H1 (cell line): ENCODE measurements at regions not wholly inside any gene's neighbourhood (a gene's known extent, or its start where the extent isn't known, plus 50 kb on each side); places are given as distances from the start of the nearest gene placed in this dataset.

ENCODE experiments used
- CTCF ChIA-PET: fragments of 300-600 bp; sonication (Branson Sonifier 250); formaldehyde crosslinking; loops from one replicate; lab custom pipeline; 2021; ENCODE audit not compliant: partially characterized antibody; lab: Charles Lee
- POLR2A ChIA-PET: fragments of 300-600 bp; sonication (Branson Sonifier 250); formaldehyde crosslinking; loops from one replicate; lab custom pipeline; 2021; ENCODE audit warnings: inconsistent platforms; ENCODE audit not compliant: partially characterized antibody; lab: Charles Lee
- DNase-seq, 2 experiments: peaks; one replicate each; pipeline versions ENCODE4 v3.0.0 to v3.0.0-alpha.2; 2010 to 2022; ENCODE audit warnings: low spot score in 2 of 2, low read depth in 1 of 2, mixed read lengths in 1 of 2
- FAIRE-seq: peaks from 2 replicates; lab custom pipeline; 2011; peaks lifted over from hg19 to GRCh38; lab: Jason Lieb, UNC
- H2AFZ ChIP-seq: 2 replicates; pipeline ENCODE4 v1.8.1; 2012; ENCODE audit warnings: low read length, inconsistent platforms
- H2AK5ac ChIP-seq: 2 replicates; pipeline ENCODE4 v1.6.1; 2013; ENCODE audit warnings: low read depth, low read length
- H2BK120ac ChIP-seq: replicated peaks from 2 replicates; pipeline ENCODE3; 2013; ENCODE audit warnings: low read depth, low read length, inconsistent platforms
- H2BK12ac ChIP-seq: 2 replicates; pipeline ENCODE4 v1.6.1; 2013; ENCODE audit warnings: low read depth, low read length
- H2BK15ac ChIP-seq: 2 replicates; pipeline ENCODE4 v1.6.1; 2013; ENCODE audit warnings: low read length
- H2BK20ac ChIP-seq: 2 replicates; pipeline ENCODE4 v1.6.1; 2013; ENCODE audit warnings: low read length
- H2BK5ac ChIP-seq: 2 replicates; pipeline ENCODE4 v1.6.1; 2013; ENCODE audit warnings: low read depth, low read length
- H3K14ac ChIP-seq: 2 replicates; pipeline ENCODE4 v1.6.1; 2013; ENCODE audit warnings: inconsistent platforms; ENCODE audit not compliant: insufficient read length
- H3K18ac ChIP-seq: 2 replicates; pipeline ENCODE4 v1.6.1; 2013; ENCODE audit warnings: low read length; ENCODE audit errors: extremely low read depth
- H3K23ac ChIP-seq: 2 replicates; pipeline ENCODE4 v1.6.1; 2013; ENCODE audit warnings: inconsistent platforms; ENCODE audit not compliant: insufficient read length
- H3K23me2 ChIP-seq: 2 replicates; pipeline ENCODE4 v1.6.1; 2013; ENCODE audit warnings: low read depth, low read length
- H3K27ac ChIP-seq: 2 replicates; pipeline ENCODE4 v1.6.1; 2011; ENCODE audit warnings: low read depth, low read length, inconsistent platforms
- H3K27me3 ChIP-seq, 4 experiments: replicated peaks in 1 of 4; 1 replicate in 1 of 4; 2 replicates in 3 of 4; pipeline versions ENCODE4 v1.6.1 to v1.8.1; 2011 to 2013; ENCODE audit warnings: low read length in 3 of 4, mild to moderate bottlenecking in 3 of 4, inconsistent platforms in 2 of 4, mixed read lengths in 2 of 4, moderate library complexity in 1 of 4; ENCODE audit not compliant: control insufficient read depth in 3 of 4, insufficient read depth in 3 of 4; ENCODE audit errors: extremely low read depth in 1 of 4
- H3K36me3 ChIP-seq, 4 experiments: 2 replicates each; pipeline versions ENCODE4 v1.6.1 to v1.8.1; 2011 to 2013; ENCODE audit warnings: mild to moderate bottlenecking in 4 of 4, low read length in 3 of 4, moderate library complexity in 2 of 4, control low read depth in 1 of 4, inconsistent platforms in 1 of 4; ENCODE audit not compliant: insufficient read depth in 4 of 4, control insufficient read depth in 2 of 4
- H3K4ac ChIP-seq: replicated peaks from 2 replicates; pipeline ENCODE3; 2013; ENCODE audit warnings: low read length, low read depth, mixed read lengths, inconsistent platforms; ENCODE audit not compliant: insufficient read length
- H3K4me1 ChIP-seq, 4 experiments: replicated peaks in 1 of 4; 1 replicate in 1 of 4; 2 replicates in 3 of 4; pipeline versions ENCODE4 v1.6.1 to v1.8.1; 2011 to 2013; ENCODE audit warnings: low read length in 3 of 4, inconsistent platforms in 2 of 4, mixed read lengths in 1 of 4; ENCODE audit not compliant: insufficient read depth in 4 of 4, control insufficient read depth in 3 of 4
- H3K4me2 ChIP-seq, 2 experiments: 2 replicates each; pipeline versions ENCODE4 v1.6.1 to v1.8.1; 2011 to 2013; ENCODE audit warnings: low read depth in 2 of 2, low read length in 2 of 2, control low read depth in 1 of 2, inconsistent platforms in 1 of 2, mild to moderate bottlenecking in 1 of 2; ENCODE audit not compliant: insufficient read depth in 1 of 2
- H3K4me3 ChIP-seq, 4 experiments: fragments of 200-600, 300-600 bp in 1 of 4; sonication (generic), shearing (Covaris generic), sonication (Bioruptor Twin) in 1 of 4; 2 replicates each; pipeline versions ENCODE4 v1.5.1 to v1.8.1; 2011 to 2016; ENCODE audit warnings: low read length in 4 of 4, low read depth in 3 of 4, control low read depth in 2 of 4, inconsistent platforms in 2 of 4, mild to moderate bottlenecking in 2 of 4, mixed read lengths in 1 of 4, moderate library complexity in 1 of 4; ENCODE audit not compliant: insufficient read depth in 2 of 4; ENCODE audit errors: extremely low read depth in 1 of 4
- H3K56ac ChIP-seq: replicated peaks from 2 replicates; pipeline ENCODE3; 2013; ENCODE audit warnings: low read depth, mild to moderate bottlenecking, mixed read lengths, low read length, inconsistent platforms; ENCODE audit not compliant: insufficient read length
- H3K79me1 ChIP-seq: 2 replicates; pipeline ENCODE4 v1.6.1; 2013; ENCODE audit warnings: low read depth, low read length, control low read depth
- H3K79me2 ChIP-seq, 2 experiments: 2 replicates each; pipeline versions ENCODE4 v1.6.1 to v1.8.1; 2012 to 2013; ENCODE audit warnings: low read length in 2 of 2, mild to moderate bottlenecking in 2 of 2, inconsistent platforms in 1 of 2; ENCODE audit not compliant: insufficient read depth in 2 of 2, control insufficient read depth in 1 of 2
- H3K9ac ChIP-seq, 4 experiments: replicated peaks in 1 of 4; 1 replicate in 1 of 4; 2 replicates in 3 of 4; pipeline versions ENCODE4 v1.6.1 to v1.8.1; 2011 to 2013; ENCODE audit warnings: low read depth in 3 of 4, low read length in 3 of 4, control low read depth in 2 of 4, mild to moderate bottlenecking in 2 of 4, moderate library complexity in 2 of 4, inconsistent platforms in 1 of 4; ENCODE audit errors: extremely low read depth in 1 of 4
- H3K9me3 ChIP-seq, 2 experiments: 2 replicates each; pipeline versions ENCODE4 v1.6.1 to v1.8.1; 2012 to 2013; ENCODE audit warnings: mild to moderate bottlenecking in 2 of 2, moderate library complexity in 2 of 2, control low read depth in 1 of 2, inconsistent platforms in 1 of 2, low read depth in 1 of 2, low read length in 1 of 2, mixed read lengths in 1 of 2; ENCODE audit not compliant: insufficient read depth in 2 of 2
- H4K20me1 ChIP-seq, 2 experiments: replicated peaks in 1 of 2; 2 replicates each; pipeline versions ENCODE3 to v1.8.1; 2011 to 2013; ENCODE audit warnings: inconsistent platforms in 2 of 2, low read length in 2 of 2, mild to moderate bottlenecking in 1 of 2; ENCODE audit not compliant: insufficient read depth in 2 of 2, control insufficient read depth in 1 of 2
- H4K5ac ChIP-seq: 2 replicates; pipeline ENCODE4 v1.6.1; 2013; ENCODE audit warnings: low read length, low read depth, mixed read lengths, inconsistent platforms; ENCODE audit not compliant: insufficient read length
- H4K8ac ChIP-seq: 2 replicates; pipeline ENCODE4 v1.8.0; 2013; ENCODE audit warnings: mild to moderate bottlenecking, moderate library complexity, low read length, inconsistent platforms; ENCODE audit not compliant: insufficient read depth; ENCODE audit errors: extremely low read depth
- H4K91ac ChIP-seq: replicated peaks from 2 replicates; pipeline ENCODE3; 2013; ENCODE audit warnings: low read length, mixed read lengths, inconsistent platforms; ENCODE audit not compliant: insufficient read length
- POU5F1 ChIP-seq: IDR thresholded peaks from 2 replicates; pipeline ENCODE4 v1.6.1; 2011; ENCODE audit warnings: low read depth, mild to moderate bottlenecking, low read length, moderate library complexity
- SP4 ChIP-seq: IDR thresholded peaks from 2 replicates; pipeline ENCODE4 v1.6.1; 2012; ENCODE audit warnings: low read length, inconsistent platforms
- WGBS, 2 experiments: shearing (Covaris generic) in 1 of 2; methylation state at CpG; one replicate each; pipeline versions ENCODE4 v1.1.6 to v1.1.7; 2013 to 2015; ENCODE audit warnings: low lambda C conversion rate in 2 of 2, mixed read lengths in 2 of 2, inconsistent platforms in 1 of 2, low coverage in 1 of 2, missing lambda C conversion rate in 1 of 2; ENCODE audit not compliant: insufficient replicate concordance in 2 of 2, insufficient coverage in 1 of 2, insufficient read length in 1 of 2; ENCODE audit errors: extremely low coverage in 1 of 2, missing lambda C conversion rate in 1 of 2; 5-methylcytosine and 5-hydroxymethylcytosine counted together

DNA sequence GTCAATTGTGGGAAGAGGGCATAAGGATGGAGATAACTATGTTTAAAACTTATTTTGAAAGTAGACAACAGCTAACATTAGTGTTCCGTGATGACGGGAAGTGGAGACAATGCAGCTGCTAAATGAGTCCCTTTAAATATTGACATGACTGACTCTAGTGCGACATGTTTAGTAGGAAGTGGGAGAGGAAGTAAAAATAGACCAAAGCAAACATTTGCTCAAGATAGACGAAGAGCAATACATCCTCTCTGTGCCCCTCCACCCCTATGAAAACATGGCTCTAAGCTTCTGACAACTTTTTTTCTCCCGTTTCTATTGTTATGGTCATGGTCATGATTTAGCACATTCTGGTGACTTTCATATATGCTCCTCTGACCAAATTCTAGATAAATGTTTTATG lies 60.0 kb upstream of the HMCN1 start:
- no peaks in the 10 kb centered on the region for H3K36me3 ChIP-seq
- ChIA-PET POLR2A (no interaction called here), CTCF (interaction anchor here (0.6 to 1.3 kb wide), 3 partner anchors 18 to 411 kb away, joined by 3 to 4 read pairs (median 4); no protein-coding TSS in a partner anchor)
- H3K23me2 ChIP-seq: no peaks in the 10 kb centered on the region
- H3K79me2 ChIP-seq: no peaks in the 10 kb centered on the region
- H4K5ac ChIP-seq: no peak overlapping the region
- no peak overlapping the region for H2BK5ac ChIP-seq
- H3K27me3 ChIP-seq: no peaks in the 10 kb centered on the region
- H2AFZ ChIP-seq: peak overlapping the region; percentile 87; the same call in 1 of the 2 replicates
- no peak overlapping the region for H2BK20ac ChIP-seq
- no peak overlapping the region for H3K18ac ChIP-seq
- H3K4me3 ChIP-seq: no peak overlapping the region
- 86% methylated on average over 5 of the region's 5 CpGs; no CpG with 5 or more reads in 1 of the 2 experiments for WGBS, 2 experiments
- H3K27ac ChIP-seq: no peak overlapping the region
- H2BK120ac ChIP-seq: no peak overlapping the region
- H4K8ac ChIP-seq: no peak overlapping the region
- no peak overlapping the region for H3K14ac ChIP-seq
- H2AK5ac ChIP-seq: no peak overlapping the region
- H4K91ac ChIP-seq: no peak overlapping the region
- no peak overlapping the region for H2BK12ac ChIP-seq
- H3K79me1 ChIP-seq: no peaks in the 10 kb centered on the region
- H2BK15ac ChIP-seq: no peak overlapping the region
- TF ChIP-seq SP4 (no peak), POU5F1 (no peak)
- peaks cover 0 to 2% (median 0%) of the 10 kb centered on the region in 4 experiments; a peak in 2 of 7 replicates for H3K4me1 ChIP-seq
- H4K20me1 ChIP-seq: no peaks in the 10 kb centered on the region
- FAIRE-seq (no peak), DNase-seq (no peak)
- no peak overlapping the region for H3K9ac ChIP-seq
- H3K9me3 ChIP-seq: no peaks in the 10 kb centered on the region
- no peak overlapping the region for H3K23ac ChIP-seq
- H3K4ac ChIP-seq: no peak overlapping the region
- H3K4me2 ChIP-seq: no peak overlapping the region
- no peak overlapping the region for H3K56ac ChIP-seq
